ENCODE measurements at regions not wholly inside any gene's neighbourhood (a gene's known extent, or its start where the extent isn't known, plus 50 kb on each side); places are given as distances from the start of the nearest gene placed in this dataset.

GRCh38 chr21:35336534-35336933, 287.4 kb upstream of the RUNX1 start:
- Histone ChIP-seq H3K9ac (ENCODE audit: low read depth, low read length, poor library complexity, severe bottlenecking) (no peak overlapping the region), H3K4me1 (ENCODE audit: insufficient read depth, low read length, poor library complexity, severe bottlenecking) (no peaks in the 10 kb centered on the region), H3K9me3 (ENCODE audit: insufficient read depth, low read depth, low read length) (no peaks in the 10 kb centered on the region), H3K36me3 (ENCODE audit: insufficient read depth, low read length) (no peaks in the 10 kb centered on the region), H3F3A (ENCODE audit: low read depth) (no peaks in the 10 kb centered on the region), H3K79me2 (ENCODE audit: insufficient read depth, low read length) (no peaks in the 10 kb centered on the region), H3K27me3 (ENCODE audit: insufficient read depth, low read length, poor library complexity, severe bottlenecking) (no peaks in the 10 kb centered on the region), H2AFZ (ENCODE audit: low read length) (no peak overlapping the region), H4K20me1 (ENCODE audit: insufficient read depth, low read length, poor library complexity, severe bottlenecking) (no peaks in the 10 kb centered on the region), H3K9me2 (replicated peaks; ENCODE audit: low read depth, low read length) (no peaks in the 10 kb centered on the region), H3K4me2 (ENCODE audit: low read depth, low read length, poor library complexity, severe bottlenecking) (no peak overlapping the region), H3K4me3 (ENCODE audit: low read length, poor library complexity, severe bottlenecking) (no peak overlapping the region)
- no peak for TF ChIP-seq EZH2phosphoT487 (IDR thresholded peaks at IDR 0.05; ENCODE audit: borderline replicate concordance)
- no peak for TF ChIP-seq CTCF (conservative IDR thresholded peaks at IDR 0.05; ENCODE audit: low read length)

DNA sequence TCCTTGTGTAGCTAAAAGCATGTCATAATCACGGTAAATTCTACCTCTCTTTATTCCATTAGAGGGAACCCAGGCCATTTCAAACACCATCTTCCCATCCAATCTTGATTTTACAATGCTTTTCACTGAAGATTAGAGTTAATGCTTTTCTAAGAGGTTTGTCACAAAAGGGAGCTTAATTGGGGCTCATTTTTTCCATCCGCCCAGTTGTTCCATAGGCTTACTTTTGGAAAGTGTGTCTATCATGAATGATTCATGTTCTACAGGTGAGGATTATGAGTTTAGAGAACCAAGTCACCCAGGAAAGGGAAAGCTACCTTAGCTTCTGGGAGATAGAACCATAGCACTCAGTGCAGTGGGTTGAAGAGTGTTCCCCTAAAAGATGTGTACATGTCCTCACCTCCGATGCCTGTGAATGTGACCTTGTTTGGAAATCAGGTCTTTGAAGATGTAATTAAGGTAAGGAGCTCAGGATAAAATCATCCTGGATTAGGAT, 286.9 kb upstream of the RUNX1 start:
- Histone ChIP-seq H3K9me3 (ENCODE audit: insufficient read depth, low read depth, low read length) (no peaks in the 10 kb centered on the region), H2AFZ (ENCODE audit: low read length) (no peak overlapping the region), H3K9me2 (replicated peaks; ENCODE audit: low read depth, low read length) (no peaks in the 10 kb centered on the region), H3K27me3 (ENCODE audit: insufficient read depth, low read length, poor library complexity, severe bottlenecking) (no peaks in the 10 kb centered on the region), H3K4me1 (ENCODE audit: insufficient read depth, low read length, poor library complexity, severe bottlenecking) (no peaks in the 10 kb centered on the region), H4K20me1 (ENCODE audit: insufficient read depth, low read length, poor library complexity, severe bottlenecking) (no peaks in the 10 kb centered on the region), H3K4me3 (ENCODE audit: low read length, poor library complexity, severe bottlenecking) (no peak overlapping the region), H3K36me3 (ENCODE audit: insufficient read depth, low read length) (no peaks in the 10 kb centered on the region), H3F3A (ENCODE audit: low read depth) (no peaks in the 10 kb centered on the region), H3K4me2 (ENCODE audit: low read depth, low read length, poor library complexity, severe bottlenecking) (no peak overlapping the region), H3K79me2 (ENCODE audit: insufficient read depth, low read length) (no peaks in the 10 kb centered on the region), H3K9ac (ENCODE audit: low read depth, low read length, poor library complexity, severe bottlenecking) (no peak overlapping the region)
- TF ChIP-seq CTCF (conservative IDR thresholded peaks at IDR 0.05; ENCODE audit: low read length) (no peak), EZH2phosphoT487 (IDR thresholded peaks at IDR 0.05; ENCODE audit: borderline replicate concordance) (no peak)

- Histone ChIP-seq H3K4me3 (ENCODE audit: low read length, poor library complexity, severe bottlenecking) (no peak overlapping the region), H3K9ac (ENCODE audit: low read depth, low read length, poor library complexity, severe bottlenecking) (no peak overlapping the region), H4K20me1 (ENCODE audit: insufficient read depth, low read length, poor library complexity, severe bottlenecking) (no peaks in the 10 kb centered on the region), H2AFZ (ENCODE audit: low read length) (no peak overlapping the region), H3K27me3 (ENCODE audit: insufficient read depth, low read length, poor library complexity, severe bottlenecking) (no peaks in the 10 kb centered on the region), H3F3A (ENCODE audit: low read depth) (no peaks in the 10 kb centered on the region), H3K79me2 (ENCODE audit: insufficient read depth, low read length) (no peaks in the 10 kb centered on the region), H3K4me1 (ENCODE audit: insufficient read depth, low read length, poor library complexity, severe bottlenecking) (no peaks in the 10 kb centered on the region), H3K4me2 (ENCODE audit: low read depth, low read length, poor library complexity, severe bottlenecking) (no peak overlapping the region), H3K36me3 (ENCODE audit: insufficient read depth, low read length) (no peaks in the 10 kb centered on the region), H3K9me2 (replicated peaks; ENCODE audit: low read depth, low read length) (no peaks in the 10 kb centered on the region), H3K9me3 (ENCODE audit: insufficient read depth, low read depth, low read length) (no peaks in the 10 kb centered on the region)
- TF ChIP-seq CTCF (conservative IDR thresholded peaks at IDR 0.05; ENCODE audit: low read length) (no peak), EZH2phosphoT487 (IDR thresholded peaks at IDR 0.05; ENCODE audit: borderline replicate concordance) (no peak)
Measured at GRCh38 chr21:35333831-35334618, 284.9 kb upstream of the RUNX1 start.
